H9 (cell line): ENCODE measurements at regions not wholly inside any gene's neighbourhood (a gene's known extent, or its start where the extent isn't known, plus 50 kb on each side); places are given as distances from the start of the nearest gene placed in this dataset.

Source experiments
- DNase-seq: peaks from one replicate; pipeline ENCODE4 v3.0.0-alpha.2; 2017
- H2AFZ ChIP-seq: one replicate; pipeline ENCODE4 v1.6.1; 2013; ENCODE audit warnings: mild to moderate bottlenecking, low read length, control low read depth, moderate library complexity
- H2AK5ac ChIP-seq: 2 replicates; pipeline ENCODE4 v1.6.1; 2013; ENCODE audit warnings: low read length, control low read depth, mixed read lengths; ENCODE audit not compliant: insufficient read length
- H2BK120ac ChIP-seq: one replicate; pipeline ENCODE4 v1.6.1; 2013; ENCODE audit warnings: low read depth, mild to moderate bottlenecking, low read length, control low read depth, inconsistent platforms; ENCODE audit not compliant: poor library complexity, severe bottlenecking
- H2BK12ac ChIP-seq: 2 replicates; pipeline ENCODE4 v1.6.1; 2013; ENCODE audit warnings: low read length, control low read depth, mixed read lengths, low read depth; ENCODE audit not compliant: insufficient read length
- H2BK15ac ChIP-seq: 2 replicates; pipeline ENCODE4 v1.6.1; 2013; ENCODE audit warnings: low read depth, low read length, control low read depth
- H2BK20ac ChIP-seq: one replicate; pipeline ENCODE4 v1.6.1; 2013; ENCODE audit warnings: low read depth, mild to moderate bottlenecking, low read length, control low read depth, inconsistent platforms; ENCODE audit not compliant: poor library complexity, severe bottlenecking
- H2BK5ac ChIP-seq: 2 replicates; pipeline ENCODE4 v1.6.1; 2013; ENCODE audit warnings: low read length, control low read depth, mixed read lengths; ENCODE audit not compliant: insufficient read length
- H3K14ac ChIP-seq: 2 replicates; pipeline ENCODE4 v1.6.1; 2013; ENCODE audit warnings: low read length, control low read depth; ENCODE audit not compliant: insufficient read depth
- H3K18ac ChIP-seq: 2 replicates; pipeline ENCODE4 v1.6.1; 2013; ENCODE audit warnings: low read depth, mild to moderate bottlenecking, mixed read lengths, low read length, control low read depth; ENCODE audit not compliant: insufficient read length
- H3K23ac ChIP-seq: 2 replicates; pipeline ENCODE4 v1.6.1; 2013; ENCODE audit warnings: low read length, control low read depth, mixed read lengths, low read depth; ENCODE audit not compliant: insufficient read length
- H3K23me2 ChIP-seq: 2 replicates; pipeline ENCODE4 v1.6.1; 2013; ENCODE audit warnings: low read depth, mild to moderate bottlenecking, mixed read lengths, low read length, control low read depth; ENCODE audit not compliant: insufficient read length, poor library complexity, severe bottlenecking
- H3K27ac ChIP-seq: 2 replicates; pipeline ENCODE4 v1.5.1; 2013; ENCODE audit warnings: low read length, control low read depth, mixed read lengths, low read depth; ENCODE audit not compliant: insufficient read length
- H3K27me3 ChIP-seq: 2 replicates; pipeline ENCODE4 v1.6.1; 2013; ENCODE audit warnings: low read length, control low read depth, inconsistent platforms; ENCODE audit not compliant: insufficient read depth
- H3K4ac ChIP-seq: 2 replicates; pipeline ENCODE4 v1.6.1; 2013; ENCODE audit warnings: low read depth, mild to moderate bottlenecking, control low read depth, inconsistent platforms, low read length, moderate library complexity
- H3K4me1 ChIP-seq: 2 replicates; pipeline ENCODE4 v1.6.1; 2013; ENCODE audit warnings: low read length, control low read depth, inconsistent platforms; ENCODE audit not compliant: insufficient read depth
- H3K4me2 ChIP-seq: 2 replicates; pipeline ENCODE4 v1.6.1; 2013; ENCODE audit warnings: low read length, control low read depth, mixed read lengths; ENCODE audit not compliant: insufficient read length, insufficient read depth
- H3K56ac ChIP-seq: 2 replicates; pipeline ENCODE4 v1.6.1; 2013; ENCODE audit warnings: low read depth, mild to moderate bottlenecking, mixed read lengths, low read length, control low read depth; ENCODE audit not compliant: insufficient read length
- H3K79me1 ChIP-seq: 2 replicates; pipeline ENCODE4 v1.6.1; 2013; ENCODE audit warnings: low read depth, mild to moderate bottlenecking, moderate library complexity, low read length, control low read depth, inconsistent platforms; ENCODE audit not compliant: insufficient read depth, poor library complexity, severe bottlenecking
- H3K79me2 ChIP-seq: 2 replicates; pipeline ENCODE4 v1.6.1; 2013; ENCODE audit warnings: low read length, control low read depth, inconsistent platforms; ENCODE audit not compliant: insufficient read depth
- H3K9ac ChIP-seq: 2 replicates; pipeline ENCODE4 v1.6.1; 2013; ENCODE audit warnings: low read length, control low read depth, mixed read lengths; ENCODE audit not compliant: insufficient read length; ENCODE audit errors: extremely low read depth
- H3K9me3 ChIP-seq: one replicate; pipeline ENCODE4 v1.6.1; 2013; ENCODE audit warnings: low read depth, low read length, inconsistent platforms; ENCODE audit not compliant: control insufficient read depth
- H3T11ph ChIP-seq: one replicate; pipeline ENCODE4 v1.6.1; 2013; ENCODE audit warnings: mild to moderate bottlenecking, low read length, control low read depth, inconsistent platforms
- H4K20me1 ChIP-seq: one replicate; pipeline ENCODE4 v1.6.1; 2013; ENCODE audit not compliant: control insufficient read depth, insufficient read length, insufficient read depth
- H4K5ac ChIP-seq: 2 replicates; pipeline ENCODE4 v1.6.1; 2013; ENCODE audit warnings: low read depth, mild to moderate bottlenecking, mixed read lengths, low read length, control low read depth; ENCODE audit not compliant: insufficient read length
- H4K8ac ChIP-seq: replicated peaks from 2 replicates; pipeline ENCODE4 v1.6.1; 2013; ENCODE audit warnings: low read length, control low read depth, mixed read lengths, low read depth; ENCODE audit not compliant: insufficient read length
- H4K91ac ChIP-seq: 2 replicates; pipeline ENCODE4 v1.6.1; 2013; ENCODE audit warnings: low read depth, mild to moderate bottlenecking, moderate library complexity, mixed read lengths, low read length, control low read depth; ENCODE audit not compliant: insufficient read length
- H3K27ac Mint-ChIP-seq, 3 experiments: 2 replicates in 2 of 3; 3 replicates in 1 of 3; pipeline ENCODE4 v1.8.0; 2020 to 2021; ENCODE audit warnings: mixed read lengths in 3 of 3, mild to moderate bottlenecking in 1 of 3, moderate library complexity in 1 of 3
- H3K27me3 Mint-ChIP-seq: 2 replicates; pipeline ENCODE4 v1.8.0; 2021; ENCODE audit warnings: low read depth, mild to moderate bottlenecking, moderate library complexity, mixed read lengths
- H3K36me3 Mint-ChIP-seq, 3 experiments: 2 replicates in 2 of 3; 3 replicates in 1 of 3; pipeline ENCODE4 v1.8.0; 2020 to 2021; ENCODE audit warnings: low read depth in 3 of 3, mixed read lengths in 3 of 3; ENCODE audit not compliant: insufficient read depth in 1 of 3
- H3K4me1 Mint-ChIP-seq, 2 experiments: 2 replicates each; pipeline ENCODE4 v1.8.0; 2020; ENCODE audit warnings: mixed read lengths in 2 of 2
- H3K4me3 Mint-ChIP-seq, 2 experiments: 2 replicates in 1 of 2; 3 replicates in 1 of 2; pipeline ENCODE4 v1.8.0; 2020 to 2021; ENCODE audit warnings: mild to moderate bottlenecking in 2 of 2, mixed read lengths in 2 of 2, moderate library complexity in 1 of 2
- H3K9me3 Mint-ChIP-seq, 2 experiments: 2 replicates in 1 of 2; 3 replicates in 1 of 2; pipeline ENCODE4 v1.8.0; 2020; ENCODE audit warnings: mild to moderate bottlenecking in 2 of 2, mixed read lengths in 2 of 2, moderate library complexity in 1 of 2
- CTCF ChIP-seq: fragments of 200-600 bp; sonication (generic); conservative IDR thresholded peaks from 3 replicates; pipeline ENCODE4 v1.8.0; 2021; ENCODE audit warnings: antibody characterized with exemption, mild to moderate bottlenecking
- WGBS: extraction: QIAGEN DNeasy Blood & Tissue Kit; methylation state at CpG from one replicate; pipeline ENCODE4 v1.1.7; 2013; ENCODE audit warnings: missing lambda C conversion rate, low lambda C conversion rate, mixed read lengths; ENCODE audit not compliant: insufficient read length; ENCODE audit errors: extremely low coverage; 5-methylcytosine and 5-hydroxymethylcytosine counted together

- Histone ChIP-seq H3K9ac (no peak overlapping the region), H2AFZ (no peak overlapping the region), H3K4me2 (no peak overlapping the region), H3K9me3 (no peaks in the 10 kb centered on the region), H2BK20ac (no peak overlapping the region), H3K27me3 (no peaks in the 10 kb centered on the region), H2BK15ac (no peak overlapping the region), H3T11ph (no peak overlapping the region), H4K8ac (no peak overlapping the region), H3K4ac (no peak overlapping the region), H4K20me1 (no peaks in the 10 kb centered on the region), H2BK5ac (no peak overlapping the region), H4K5ac (no peak overlapping the region), H2BK12ac (no peak overlapping the region), H3K18ac (no peak overlapping the region), H3K56ac (no peak overlapping the region), H3K4me1 (no peaks in the 10 kb centered on the region), H4K91ac (no peak overlapping the region), H2AK5ac (no peak overlapping the region), H3K14ac (no peak overlapping the region), H3K23me2 (no peaks in the 10 kb centered on the region), H3K79me2 (no peaks in the 10 kb centered on the region), H2BK120ac (no peak overlapping the region), H3K79me1 (no peaks in the 10 kb centered on the region), H3K27ac (no peak overlapping the region), H3K23ac (no peak overlapping the region)
- H3K4me1 Mint-ChIP-seq: no peaks in the 10 kb centered on the region
- WGBS: no CpG with 5 or more reads among the region's 3 CpGs
- peaks cover 4 to 6% of the 10 kb centered on the region in 2 experiments; a peak in 3 of 5 replicates for H3K9me3 Mint-ChIP-seq
- H3K27me3 Mint-ChIP-seq: no peaks in the 10 kb centered on the region
- no peak overlapping the region for H3K4me3 Mint-ChIP-seq
- H3K36me3 Mint-ChIP-seq: peaks cover 0 to 9% (median 1%) of the 10 kb centered on the region in 3 experiments; a peak in 3 of 7 replicates
- no peak for DNase-seq
- no peak for TF ChIP-seq CTCF
- no peak overlapping the region for H3K27ac Mint-ChIP-seq
Observed at GRCh38 chr10:36624551-36625100, 500.8 kb upstream of the ANKRD30A start.
